ENCODE measurements at regions not wholly inside any gene's neighbourhood (a gene's known extent, or its start where the extent isn't known, plus 50 kb on each side); places are given as distances from the start of the nearest gene placed in this dataset.

DNA sequence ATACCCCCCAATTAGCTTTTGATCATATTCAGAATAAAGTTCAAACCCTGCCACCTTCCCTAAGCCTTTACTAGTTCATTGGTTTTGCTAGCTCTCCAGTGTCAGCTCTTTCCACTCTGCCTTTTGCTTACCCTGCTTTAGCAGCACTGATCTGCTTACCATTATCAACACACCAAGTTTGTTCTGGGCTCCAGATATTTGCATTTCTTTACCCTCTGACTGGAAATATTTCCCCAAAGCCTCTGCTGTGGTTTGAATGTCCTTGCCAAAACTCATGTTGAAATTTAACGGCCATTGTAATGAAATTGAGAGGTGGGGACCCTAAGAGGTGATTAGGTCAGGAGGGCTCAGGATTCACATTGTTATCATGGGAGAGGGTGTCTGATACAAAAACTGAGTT lies 99.5 kb downstream of the GCNT1 start:
- dilution Hi-C loops (cut with HindIII; ENCODE audit: low sequenced_read_pairs, unreplicated experiment) (no loop called here), in situ Hi-C loops (cut with MboI; ENCODE audit: low sequenced_read_pairs) (no loop called here), intact Hi-C loops (cut with micrococcal nuclease) (no loop called here)
- no peak for DNase-seq
- H3K9ac ChIP-seq (ENCODE audit: low read depth, low read length): no peak overlapping the region
- no peak overlapping the region for H3K4me3 ChIP-seq (ENCODE audit: insufficient read depth, low read depth, low read length)
- no peak overlapping the region for H2AFZ ChIP-seq (replicated peaks; ENCODE audit: low read length, poor library complexity)
- CTCF ChIA-PET: no interaction called here
- no peaks in the 10 kb centered on the region for H3K9me3 ChIP-seq (ENCODE audit: control insufficient read depth, insufficient read depth, low read length)
- no peak overlapping the region for H2AK5ac ChIP-seq (ENCODE audit: low read depth, low read length)
- H3K27me3 ChIP-seq (ENCODE audit: control insufficient read depth, insufficient read depth, low read length): no peaks in the 10 kb centered on the region; the same call in 1 of the 2 replicates
- no peak overlapping the region for H3K4me2 ChIP-seq (ENCODE audit: low read depth, low read length)
- H4K20me1 ChIP-seq (ENCODE audit: insufficient read depth, low read length): no peaks in the 10 kb centered on the region
- no peak overlapping the region for H3K4ac ChIP-seq (ENCODE audit: low read depth, low read length)
- no peak overlapping the region for H4K5ac ChIP-seq (ENCODE audit: low read depth, low read length)
- no peak overlapping the region for H4K91ac ChIP-seq (ENCODE audit: insufficient read depth, low read depth, low read length)
- H3K4me1 ChIP-seq (ENCODE audit: control insufficient read depth, insufficient read depth, low read length): peaks cover 3% of the 10 kb centered on the region; the same call in 1 of the 2 replicates
- H2BK5ac ChIP-seq (ENCODE audit: low read depth, low read length, poor library complexity, severe bottlenecking): no peak overlapping the region
- no peak overlapping the region for H3K23ac ChIP-seq (ENCODE audit: low read depth, low read length)
- H3K9me1 ChIP-seq (ENCODE audit: insufficient read depth, low read length): no peaks in the 10 kb centered on the region
- no CpG with 5 or more reads among the region's 1 CpG for WGBS, 2 experiments (ENCODE audit: extremely low coverage in 2 of 2, insufficient read length in 1 of 2)
- H2BK120ac ChIP-seq (ENCODE audit: low read depth, low read length): no peak overlapping the region
- BruUV-seq (replicated peaks): no TSS peak
- H3K36me3 ChIP-seq (ENCODE audit: control insufficient read depth, insufficient read depth, low read length): no peaks in the 10 kb centered on the region
- TF ChIP-seq POLR2A (IDR thresholded peaks at IDR 0.05; ENCODE audit: low read depth, low read length): no peak
- TF ChIP-seq, protein P1, sequence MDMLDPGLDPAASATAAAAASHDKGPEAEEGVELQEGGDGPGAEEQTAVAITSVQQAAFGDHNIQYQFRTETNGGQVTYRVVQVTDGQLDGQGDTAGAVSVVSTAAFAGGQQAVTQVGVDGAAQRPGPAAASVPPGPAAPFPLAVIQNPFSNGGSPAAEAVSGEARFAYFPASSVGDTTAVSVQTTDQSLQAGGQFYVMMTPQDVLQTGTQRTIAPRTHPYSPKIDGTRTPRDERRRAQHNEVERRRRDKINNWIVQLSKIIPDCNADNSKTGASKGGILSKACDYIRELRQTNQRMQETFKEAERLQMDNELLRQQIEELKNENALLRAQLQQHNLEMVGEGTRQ (IDR thresholded peaks at IDR 0.05; ENCODE audit: low read depth, low read length): no peak
- no peak for TF ChIP-seq RAD21 (IDR thresholded peaks at IDR 0.05; ENCODE audit: low read length)
- no peak for TF ChIP-seq NFE2L2 (IDR thresholded peaks at IDR 0.05; ENCODE audit: low read depth, low read length)
- TF ChIP-seq MXI1 (IDR thresholded peaks at IDR 0.05; ENCODE audit: borderline replicate concordance, low read depth, low read length): no peak
- TF ChIP-seq CHD1 (IDR thresholded peaks at IDR 0.05; ENCODE audit: low read depth, low read length): no peak
- no peak for TF ChIP-seq MAFK (IDR thresholded peaks at IDR 0.05; ENCODE audit: low read depth, low read length)
- TF ChIP-seq CEBPB (IDR thresholded peaks at IDR 0.05; ENCODE audit: low read depth, low read length): no peak
- TF ChIP-seq BHLHE40 (IDR thresholded peaks at IDR 0.05; ENCODE audit: low read depth, low read length): no peak
- TF ChIP-seq, protein P2, sequence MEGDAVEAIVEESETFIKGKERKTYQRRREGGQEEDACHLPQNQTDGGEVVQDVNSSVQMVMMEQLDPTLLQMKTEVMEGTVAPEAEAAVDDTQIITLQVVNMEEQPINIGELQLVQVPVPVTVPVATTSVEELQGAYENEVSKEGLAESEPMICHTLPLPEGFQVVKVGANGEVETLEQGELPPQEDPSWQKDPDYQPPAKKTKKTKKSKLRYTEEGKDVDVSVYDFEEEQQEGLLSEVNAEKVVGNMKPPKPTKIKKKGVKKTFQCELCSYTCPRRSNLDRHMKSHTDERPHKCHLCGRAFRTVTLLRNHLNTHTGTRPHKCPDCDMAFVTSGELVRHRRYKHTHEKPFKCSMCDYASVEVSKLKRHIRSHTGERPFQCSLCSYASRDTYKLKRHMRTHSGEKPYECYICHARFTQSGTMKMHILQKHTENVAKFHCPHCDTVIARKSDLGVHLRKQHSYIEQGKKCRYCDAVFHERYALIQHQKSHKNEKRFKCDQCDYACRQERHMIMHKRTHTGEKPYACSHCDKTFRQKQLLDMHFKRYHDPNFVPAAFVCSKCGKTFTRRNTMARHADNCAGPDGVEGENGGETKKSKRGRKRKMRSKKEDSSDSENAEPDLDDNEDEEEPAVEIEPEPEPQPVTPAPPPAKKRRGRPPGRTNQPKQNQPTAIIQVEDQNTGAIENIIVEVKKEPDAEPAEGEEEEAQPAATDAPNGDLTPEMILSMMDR (conservative IDR thresholded peaks at IDR 0.05; ENCODE audit: low read depth, low read length): no peak
- no peak for TF ChIP-seq RCOR1 (IDR thresholded peaks at IDR 0.05; ENCODE audit: insufficient replicate concordance, low read length)
- no peak for TF ChIP-seq MAZ (IDR thresholded peaks at IDR 0.05; ENCODE audit: borderline replicate concordance, low read depth, low read length)
- no peak for TF ChIP-seq SMC3 (IDR thresholded peaks at IDR 0.05; ENCODE audit: low read depth, low read length)
- TF ChIP-seq, protein P3, sequence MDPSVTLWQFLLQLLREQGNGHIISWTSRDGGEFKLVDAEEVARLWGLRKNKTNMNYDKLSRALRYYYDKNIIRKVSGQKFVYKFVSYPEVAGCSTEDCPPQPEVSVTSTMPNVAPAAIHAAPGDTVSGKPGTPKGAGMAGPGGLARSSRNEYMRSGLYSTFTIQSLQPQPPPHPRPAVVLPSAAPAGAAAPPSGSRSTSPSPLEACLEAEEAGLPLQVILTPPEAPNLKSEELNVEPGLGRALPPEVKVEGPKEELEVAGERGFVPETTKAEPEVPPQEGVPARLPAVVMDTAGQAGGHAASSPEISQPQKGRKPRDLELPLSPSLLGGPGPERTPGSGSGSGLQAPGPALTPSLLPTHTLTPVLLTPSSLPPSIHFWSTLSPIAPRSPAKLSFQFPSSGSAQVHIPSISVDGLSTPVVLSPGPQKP (IDR thresholded peaks at IDR 0.05; ENCODE audit: borderline replicate concordance, low read depth, low read length): no peak
- no peak for TF ChIP-seq RFX5 (IDR thresholded peaks at IDR 0.05; ENCODE audit: low read depth, low read length)
- TF ChIP-seq FOS (IDR thresholded peaks at IDR 0.05; ENCODE audit: low read depth, low read length): no peak
- H3K56ac ChIP-seq (ENCODE audit: extremely low read depth, insufficient read depth, low read length): no peak overlapping the region
- no peak overlapping the region for H3K27ac ChIP-seq (ENCODE audit: insufficient read depth, low read length)
- H3K18ac ChIP-seq (ENCODE audit: low read depth, low read length): no peak overlapping the region
- no peak overlapping the region for H2BK20ac ChIP-seq (ENCODE audit: low read depth, low read length)
- no peaks in the 10 kb centered on the region for H3K79me1 ChIP-seq (ENCODE audit: low read depth in 1 of 2, low read length in 2 of 2)
- H2BK15ac ChIP-seq (ENCODE audit: low read depth, low read length): no peak overlapping the region
- H3K14ac ChIP-seq (replicated peaks; ENCODE audit: low read depth, low read length): no peak overlapping the region
- POLR2A ChIA-PET (ENCODE audit: unreplicated experiment): no interaction called here
- no peak for ATAC-seq (ENCODE audit: low read depth)
- H2AK9ac ChIP-seq (replicated peaks; ENCODE audit: low read depth, low read length, poor library complexity): no peak overlapping the region
- no peak overlapping the region for H4K8ac ChIP-seq (ENCODE audit: low read depth in 2 of 2, low read length in 2 of 2)
